ENCODE measurements at regions not wholly inside any gene's neighbourhood (a gene's known extent, or its start where the extent isn't known, plus 50 kb on each side); places are given as distances from the start of the nearest gene placed in this dataset.

- no peaks in the 10 kb centered on the region for H3K36me3 ChIP-seq
- no peaks in the 10 kb centered on the region for H3K4me1 ChIP-seq (replicated peaks)
- no peak overlapping the region for H3K4me3 ChIP-seq
- no peak for DNase-seq (ENCODE audit: low read depth in 1 of 2, low spot score in 2 of 2)
- no peaks in the 10 kb centered on the region for H3K9me3 ChIP-seq (replicated peaks)
- H3K27ac ChIP-seq, result no peak overlapping the region
- 0 out of 2 replicates have a peak, but pooled peaks cover 2% of the 10 kb centered on the region for H3K27me3 ChIP-seq (replicated peaks)
Measured at GRCh38 chr4:146998157-146998556, 52.5 kb upstream of the TTC29 start.

- Histone ChIP-seq H3K9me3 (replicated peaks) (no peaks in the 10 kb centered on the region), H3K4me3 (no peak overlapping the region), H3K27me3 (replicated peaks) (0 out of 2 replicates have a peak, but pooled peaks cover 2% of the 10 kb centered on the region), H3K27ac (no peak overlapping the region), H3K36me3 (no peaks in the 10 kb centered on the region), H3K4me1 (replicated peaks) (no peaks in the 10 kb centered on the region)
- DNase-seq (ENCODE audit: low read depth in 1 of 2, low spot score in 2 of 2), result no peak
Measured at GRCh38 chr4:147003956-147004809, 58.5 kb upstream of the TTC29 start.

GRCh38 chr4:147006229-147006628 lies 60.6 kb upstream of the TTC29 start:
- no peak for DNase-seq (ENCODE audit: low read depth in 1 of 2, low spot score in 2 of 2)
- Histone ChIP-seq H3K4me3 (no peak overlapping the region), H3K27ac (no peak overlapping the region), H3K9me3 (replicated peaks) (no peaks in the 10 kb centered on the region), H3K36me3 (no peaks in the 10 kb centered on the region), H3K27me3 (replicated peaks) (0 out of 2 replicates have a peak, but pooled peaks cover 2% of the 10 kb centered on the region), H3K4me1 (replicated peaks) (no peaks in the 10 kb centered on the region)

- H3K27ac ChIP-seq, result no peak overlapping the region
- no peak for DNase-seq (ENCODE audit: low read depth in 1 of 2, low spot score in 2 of 2)
- H3K4me3 ChIP-seq, result no peak overlapping the region
- no peaks in the 10 kb centered on the region for H3K9me3 ChIP-seq (replicated peaks)
- H3K36me3 ChIP-seq, result no peaks in the 10 kb centered on the region
- peaks cover 6% of the 10 kb centered on the region for H3K27me3 ChIP-seq (replicated peaks)
- no peaks in the 10 kb centered on the region for H3K4me1 ChIP-seq (replicated peaks)
Measured at GRCh38 chr4:147009875-147010274, 64.2 kb upstream of the TTC29 start.

GRCh38 chr4:147011411-147011810 lies 65.7 kb upstream of the TTC29 start:
- Histone ChIP-seq H3K36me3 (no peaks in the 10 kb centered on the region), H3K9me3 (replicated peaks) (no peaks in the 10 kb centered on the region), H3K27ac (no peak overlapping the region), H3K4me1 (replicated peaks) (no peaks in the 10 kb centered on the region), H3K4me3 (no peak overlapping the region), H3K27me3 (replicated peaks) (peaks cover 6% of the 10 kb centered on the region)
- no peak for DNase-seq (ENCODE audit: low read depth in 1 of 2, low spot score in 2 of 2)

- peaks cover 6% of the 10 kb centered on the region for H3K27me3 ChIP-seq (replicated peaks)
- H3K9me3 ChIP-seq (replicated peaks), result no peaks in the 10 kb centered on the region
- no peaks in the 10 kb centered on the region for H3K36me3 ChIP-seq
- no peak for DNase-seq (ENCODE audit: low read depth in 1 of 2, low spot score in 2 of 2)
- H3K4me3 ChIP-seq, result no peak overlapping the region
- no peak overlapping the region for H3K27ac ChIP-seq
- no peaks in the 10 kb centered on the region for H3K4me1 ChIP-seq (replicated peaks)
Measured at GRCh38 chr4:147012059-147012707, 66.5 kb upstream of the TTC29 start.

GRCh38 chr4:147014946-147015345 lies 69.3 kb upstream of the TTC29 start:
- Histone ChIP-seq H3K36me3 (no peaks in the 10 kb centered on the region), H3K9me3 (replicated peaks) (no peaks in the 10 kb centered on the region), H3K27me3 (replicated peaks) (peaks cover 6% of the 10 kb centered on the region), H3K4me3 (no peak overlapping the region), H3K27ac (no peak overlapping the region), H3K4me1 (replicated peaks) (no peaks in the 10 kb centered on the region)
- no peak for DNase-seq (ENCODE audit: low read depth in 1 of 2, low spot score in 2 of 2)

- no peak for DNase-seq (ENCODE audit: low read depth in 1 of 2, low spot score in 2 of 2)
- H3K27me3 ChIP-seq (replicated peaks), result peaks cover 6% of the 10 kb centered on the region
- no peaks in the 10 kb centered on the region for H3K36me3 ChIP-seq
- H3K4me1 ChIP-seq (replicated peaks), result no peaks in the 10 kb centered on the region
- no peaks in the 10 kb centered on the region for H3K9me3 ChIP-seq (replicated peaks)
- H3K27ac ChIP-seq, result no peak overlapping the region
- no peak overlapping the region for H3K4me3 ChIP-seq
Measured at GRCh38 chr4:147015491-147015890, 69.8 kb upstream of the TTC29 start.

GRCh38 chr4:147017081-147017480 lies 71.4 kb upstream of the TTC29 start:
- Histone ChIP-seq H3K4me3 (no peak overlapping the region), H3K9me3 (replicated peaks) (no peaks in the 10 kb centered on the region), H3K36me3 (no peaks in the 10 kb centered on the region), H3K27me3 (replicated peaks) (peaks cover 2% of the 10 kb centered on the region; the same call in 1 of the 2 replicates), H3K4me1 (replicated peaks) (no peaks in the 10 kb centered on the region), H3K27ac (no peak overlapping the region)
- DNase-seq (ENCODE audit: low read depth in 1 of 2, low spot score in 2 of 2), result no peak

GRCh38 chr4:147019091-147019490 lies 73.4 kb upstream of the TTC29 start:
- H3K27me3 ChIP-seq (replicated peaks), result no peaks in the 10 kb centered on the region
- no peak overlapping the region for H3K4me3 ChIP-seq
- no peaks in the 10 kb centered on the region for H3K9me3 ChIP-seq (replicated peaks)
- H3K27ac ChIP-seq, result no peak overlapping the region
- peak; percentile 36 to 53 for DNase-seq (ENCODE audit: low read depth in 1 of 2, low spot score in 2 of 2)
- no peaks in the 10 kb centered on the region for H3K4me1 ChIP-seq (replicated peaks)
- no peaks in the 10 kb centered on the region for H3K36me3 ChIP-seq

- H3K27me3 ChIP-seq (replicated peaks), result no peaks in the 10 kb centered on the region
- no peaks in the 10 kb centered on the region for H3K9me3 ChIP-seq (replicated peaks)
- no peak overlapping the region for H3K4me3 ChIP-seq
- DNase-seq (ENCODE audit: low read depth in 1 of 2, low spot score in 2 of 2), result no peak
- H3K27ac ChIP-seq, result no peak overlapping the region
- no peaks in the 10 kb centered on the region for H3K36me3 ChIP-seq
- no peaks in the 10 kb centered on the region for H3K4me1 ChIP-seq (replicated peaks)
Measured at GRCh38 chr4:147020456-147020855, 74.8 kb upstream of the TTC29 start.

GRCh38 chr4:147025042-147025441 lies 79.4 kb upstream of the TTC29 start:
- no peak overlapping the region for H3K4me3 ChIP-seq
- no peak for DNase-seq (ENCODE audit: low read depth in 1 of 2, low spot score in 2 of 2)
- H3K4me1 ChIP-seq (replicated peaks), result no peaks in the 10 kb centered on the region

GRCh38 chr4:147029296-147029695 lies 83.6 kb upstream of the TTC29 start:
- H3K4me1 ChIP-seq (replicated peaks), result no peaks in the 10 kb centered on the region
- H3K4me3 ChIP-seq, result no peak overlapping the region
- H3K36me3 ChIP-seq, result no peaks in the 10 kb centered on the region
- no peaks in the 10 kb centered on the region for H3K9me3 ChIP-seq (replicated peaks)
- no peak for DNase-seq (ENCODE audit: low read depth in 1 of 2, low spot score in 2 of 2)
- no peak overlapping the region for H3K27ac ChIP-seq
- H3K27me3 ChIP-seq (replicated peaks), result peaks cover 11% of the 10 kb centered on the region; the same call in 1 of the 2 replicates

More at GRCh38 chr4:147025042-147025441, 79.4 kb upstream of the TTC29 start:
- Histone ChIP-seq H3K27ac (no peak overlapping the region), H3K9me3 (replicated peaks) (no peaks in the 10 kb centered on the region), H3K36me3 (no peaks in the 10 kb centered on the region), H3K27me3 (replicated peaks) (no peaks in the 10 kb centered on the region)

GRCh38 chr4:147034372-147034771 lies 88.7 kb upstream of the TTC29 start:
- H3K27me3 ChIP-seq (replicated peaks), result peaks cover 12% of the 10 kb centered on the region; the same call in 1 of the 2 replicates
- no peaks in the 10 kb centered on the region for H3K4me1 ChIP-seq (replicated peaks)
- H3K4me3 ChIP-seq, result no peak overlapping the region
- DNase-seq (ENCODE audit: low read depth in 1 of 2, low spot score in 2 of 2), result no peak
- H3K9me3 ChIP-seq (replicated peaks), result no peaks in the 10 kb centered on the region
- no peak overlapping the region for H3K27ac ChIP-seq
- no peaks in the 10 kb centered on the region for H3K36me3 ChIP-seq
